HG02642 (cell line): ENCODE measurements at regions not wholly inside any gene's neighbourhood (a gene's known extent, or its start where the extent isn't known, plus 50 kb on each side); places are given as distances from the start of the nearest gene placed in this dataset.
"Not testable (repeated sequence)": the region's sequence is repeated elsewhere in the genome, so short reads cannot be mapped to it uniquely, and the experiment has no call there.

Experiments
- ATAC-seq: cut with Tn5 transposase; IDR thresholded peaks from one replicate; pipeline ENCODE4 v1.9.1; 2021; ENCODE audit warnings: mild to moderate bottlenecking; ENCODE audit not compliant: unreplicated experiment, poor library complexity

- no peak for ATAC-seq
Measured at GRCh38 chrX:112577146-112577545, 102.6 kb downstream of the LHFPL1 start.

- ATAC-seq = peak; percentile 55
Measured at GRCh38 chrX:112571388-112571787, 108.3 kb downstream of the LHFPL1 start.

- no peak for ATAC-seq
Measured at GRCh38 chrX:112555831-112556230, 123.9 kb downstream of the LHFPL1 start.

DNA sequence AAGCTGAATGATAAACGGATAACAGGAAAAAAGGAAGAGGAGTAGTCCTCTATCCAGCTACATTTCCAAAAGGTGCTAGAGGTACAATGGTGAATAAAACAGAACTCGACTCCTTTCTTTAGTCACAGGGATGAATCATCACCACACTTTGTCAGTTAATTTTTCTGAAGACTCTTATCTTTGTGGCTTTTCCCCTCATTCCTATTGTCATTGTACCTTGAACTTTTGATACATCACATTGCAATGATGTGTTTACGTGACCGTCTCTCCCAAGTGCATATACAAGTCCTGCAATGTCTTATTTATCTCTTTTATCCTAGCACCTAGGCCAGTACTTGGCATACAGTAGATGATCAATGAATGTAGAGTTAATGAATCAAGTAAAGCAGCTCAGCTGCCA is 134.7 kb downstream of the LHFPL1 start:
- ATAC-seq = no peak

DNA sequence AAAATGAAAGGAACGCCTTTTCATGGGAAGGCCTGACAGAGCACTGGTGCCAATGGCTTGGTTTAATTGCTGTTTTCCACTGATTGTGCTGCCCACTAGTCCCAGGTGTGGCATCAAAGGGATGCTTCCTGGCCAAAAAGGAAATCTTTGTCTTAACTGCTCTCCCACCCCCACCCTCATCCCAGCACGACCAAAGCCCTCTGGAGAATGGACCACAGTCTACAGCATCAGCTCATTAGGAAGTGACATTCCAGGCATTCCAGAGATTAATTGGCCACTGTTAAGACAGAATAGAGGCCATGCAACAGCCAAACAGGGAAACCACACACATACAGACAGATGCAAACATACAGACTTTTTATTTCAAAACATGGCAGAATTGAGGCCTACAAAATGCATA is 143.2 kb downstream of the LHFPL1 start:
- no peak for ATAC-seq

GRCh38 chrX:112527903-112528302 is 151.8 kb downstream of the LHFPL1 start:
- ATAC-seq = no peak

DNA sequence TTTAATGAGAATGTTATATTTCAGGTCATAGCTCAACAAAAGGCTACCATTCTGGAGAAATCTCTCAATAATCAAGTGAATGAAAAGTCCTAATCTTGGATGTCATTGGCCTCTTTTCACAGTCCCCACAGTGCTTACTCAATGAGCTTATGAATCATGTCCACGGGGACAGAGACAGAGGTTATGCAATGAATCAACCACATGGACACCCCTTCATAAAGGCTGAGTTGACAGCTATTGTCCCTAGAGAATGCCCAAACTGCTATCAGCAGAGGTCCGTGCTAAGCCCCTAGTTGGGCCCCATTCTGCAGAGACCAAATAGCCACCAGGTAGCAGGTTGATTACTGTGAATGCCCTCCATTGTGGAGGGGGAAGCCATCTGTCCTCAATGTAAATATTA is 158.1 kb downstream of the LHFPL1 start:
- ATAC-seq = no peak

- no peak for ATAC-seq
Measured at GRCh38 chrX:112520124-112520523, 159.6 kb downstream of the LHFPL1 start.

GRCh38 chrX:112513154-112513553 is 166.6 kb downstream of the LHFPL1 start:
- no peak for ATAC-seq

- ATAC-seq = no peak
Measured at GRCh38 chrX:112512509-112512908, 167.2 kb downstream of the LHFPL1 start.

DNA sequence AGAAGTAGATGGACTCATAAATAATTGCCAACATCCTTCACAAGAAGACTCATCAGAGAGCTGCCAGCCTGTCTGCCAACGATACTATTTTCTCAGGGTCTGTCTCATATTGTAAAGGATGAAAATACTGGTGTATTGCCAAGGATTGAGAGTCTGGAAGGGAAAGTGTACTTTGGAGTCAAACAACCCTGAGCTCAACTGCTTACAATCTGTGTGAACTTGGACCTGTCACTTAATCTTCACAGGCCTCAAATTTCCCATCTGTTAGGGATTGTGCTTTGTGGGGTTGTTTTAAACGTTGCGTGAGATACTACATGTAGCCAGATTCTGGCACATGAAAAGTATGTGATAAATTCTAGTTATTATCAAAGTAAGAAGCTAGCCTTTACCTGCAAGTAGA is 169.1 kb downstream of the LHFPL1 start:
- no peak for ATAC-seq

- no peak for ATAC-seq
Measured at GRCh38 chrX:112477653-112478052, 202.1 kb downstream of the LHFPL1 start.

- no peak for ATAC-seq
Measured at GRCh38 chrX:112473654-112474053, 206.1 kb downstream of the LHFPL1 start.

DNA sequence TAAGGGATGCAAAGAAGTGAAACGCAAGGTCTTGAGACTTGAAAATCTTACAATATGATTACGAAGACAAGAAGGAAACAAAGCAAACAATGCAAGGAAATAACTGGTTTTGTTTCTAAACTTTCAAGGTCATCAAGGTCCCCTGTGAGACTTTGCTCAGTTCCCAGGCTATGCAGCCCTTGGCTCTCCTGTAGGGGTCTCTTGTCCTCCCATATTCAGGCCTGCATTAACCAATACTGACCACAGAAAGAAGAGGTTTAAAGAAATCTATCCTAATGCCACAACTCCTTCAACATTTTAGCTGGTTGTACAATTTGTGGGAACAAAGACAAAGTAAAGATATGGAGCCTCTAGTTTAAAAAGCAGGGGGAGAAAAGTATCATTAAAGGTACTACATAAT is 209.2 kb downstream of the LHFPL1 start:
- ATAC-seq = no peak

- not testable (repeated sequence) for ATAC-seq
Measured at GRCh38 chrX:112461949-112462450, 217.7 kb downstream of the LHFPL1 start.

- ATAC-seq = no peak
Measured at GRCh38 chrX:112457788-112458187, 221.9 kb downstream of the LHFPL1 start.

GRCh38 chrX:112450810-112451209 is 228.9 kb downstream of the LHFPL1 start:
- ATAC-seq = no peak

GRCh38 chrX:112440277-112440676 is 239.5 kb downstream of the LHFPL1 start:
- no peak for ATAC-seq

DNA sequence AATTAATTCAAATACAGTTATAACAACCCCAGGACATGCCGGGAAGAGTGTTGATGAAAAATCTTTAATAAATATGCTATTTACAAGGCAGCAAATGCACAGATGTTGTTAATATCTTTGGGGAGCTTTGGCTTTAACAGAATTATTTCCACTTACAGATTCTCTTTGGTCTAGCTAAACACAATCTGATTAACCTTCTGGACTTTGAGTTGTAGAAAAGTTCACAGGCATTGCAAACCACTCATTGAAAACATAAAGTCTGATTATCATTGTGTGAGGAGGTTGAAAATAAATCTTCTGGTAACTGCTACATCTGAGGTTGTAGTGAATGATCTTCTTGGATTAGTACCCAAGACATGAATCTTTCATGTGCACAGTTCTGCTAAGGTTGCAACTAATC is 255.6 kb downstream of the LHFPL1 start:
- ATAC-seq = no peak

DNA sequence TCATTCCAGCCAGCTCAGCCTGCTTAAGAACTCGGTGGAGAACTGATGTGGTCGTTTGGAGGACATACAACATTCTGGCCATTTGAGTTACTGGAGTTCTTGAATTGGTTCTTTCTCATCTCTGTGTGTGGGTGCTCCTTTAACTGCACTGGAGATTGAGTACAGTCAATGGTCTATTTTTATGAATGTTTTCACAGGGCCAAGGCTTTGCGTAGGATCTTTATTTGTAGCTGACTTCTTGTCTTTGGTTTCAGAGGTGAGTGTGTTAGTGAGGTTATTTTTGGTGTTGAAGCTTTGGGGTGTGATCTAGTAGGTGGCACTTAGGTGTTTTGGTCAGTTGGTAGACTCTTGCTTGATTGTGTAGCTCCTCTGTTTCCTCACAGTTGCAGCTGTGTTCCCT is 288.4 kb downstream of the LHFPL1 start:
- no peak for ATAC-seq

- not testable (repeated sequence) for ATAC-seq
Measured at GRCh38 chrX:112381649-112382298, 298.0 kb downstream of the LHFPL1 start.

DNA sequence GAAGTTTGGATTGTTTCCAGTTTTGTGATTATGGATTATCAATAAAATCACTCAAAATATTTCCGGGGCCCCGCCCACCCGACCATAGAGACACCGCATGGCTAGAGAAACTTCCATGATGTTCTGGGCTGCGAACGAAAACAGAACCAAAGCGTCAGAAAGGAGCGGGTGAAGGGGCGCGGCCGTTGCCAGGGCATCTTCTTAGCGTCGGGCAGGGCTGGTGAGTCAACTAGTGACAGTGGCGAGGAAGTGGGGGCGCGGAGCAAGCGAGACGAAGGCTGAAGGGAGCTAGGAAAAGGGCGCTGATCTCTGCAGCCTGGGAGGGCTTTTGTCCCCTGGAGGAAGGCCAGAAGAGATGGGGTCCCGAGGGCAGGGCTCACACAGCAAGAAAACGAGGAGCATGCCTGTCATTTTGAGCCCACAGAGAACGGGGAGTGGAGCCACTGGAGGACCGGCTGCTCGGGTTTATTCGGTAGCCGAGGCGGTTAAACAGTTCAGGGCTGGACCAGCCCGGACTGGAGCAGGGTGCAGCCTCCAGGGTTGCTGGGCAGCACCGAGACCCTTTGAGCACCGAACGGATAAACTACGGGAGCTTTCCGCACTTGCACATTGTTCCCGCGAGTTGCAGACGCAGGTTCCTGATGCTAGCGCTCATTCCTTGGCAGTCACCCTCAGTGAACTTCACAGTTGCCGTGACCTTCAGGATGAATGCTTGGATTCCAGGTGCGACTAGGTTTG is 298.1 kb upstream of the TRPC5 start:
- no peak for ATAC-seq
